H9 (cell line): ENCODE measurements at regions not wholly inside any gene's neighbourhood (a gene's known extent, or its start where the extent isn't known, plus 50 kb on each side); places are given as distances from the start of the nearest gene placed in this dataset.

Experiments used
- DNase-seq: peaks from one replicate; pipeline ENCODE4 v3.0.0-alpha.2; 2017
- H2AFZ ChIP-seq: one replicate; pipeline ENCODE4 v1.6.1; 2013; ENCODE audit warnings: mild to moderate bottlenecking, low read length, control low read depth, moderate library complexity
- H2AK5ac ChIP-seq: 2 replicates; pipeline ENCODE4 v1.6.1; 2013; ENCODE audit warnings: low read length, control low read depth, mixed read lengths; ENCODE audit not compliant: insufficient read length
- H2BK120ac ChIP-seq: one replicate; pipeline ENCODE4 v1.6.1; 2013; ENCODE audit warnings: low read depth, mild to moderate bottlenecking, low read length, control low read depth, inconsistent platforms; ENCODE audit not compliant: poor library complexity, severe bottlenecking
- H2BK12ac ChIP-seq: 2 replicates; pipeline ENCODE4 v1.6.1; 2013; ENCODE audit warnings: low read length, control low read depth, mixed read lengths, low read depth; ENCODE audit not compliant: insufficient read length
- H2BK15ac ChIP-seq: 2 replicates; pipeline ENCODE4 v1.6.1; 2013; ENCODE audit warnings: low read depth, low read length, control low read depth
- H2BK20ac ChIP-seq: one replicate; pipeline ENCODE4 v1.6.1; 2013; ENCODE audit warnings: low read depth, mild to moderate bottlenecking, low read length, control low read depth, inconsistent platforms; ENCODE audit not compliant: poor library complexity, severe bottlenecking
- H2BK5ac ChIP-seq: 2 replicates; pipeline ENCODE4 v1.6.1; 2013; ENCODE audit warnings: low read length, control low read depth, mixed read lengths; ENCODE audit not compliant: insufficient read length
- H3K14ac ChIP-seq: 2 replicates; pipeline ENCODE4 v1.6.1; 2013; ENCODE audit warnings: low read length, control low read depth; ENCODE audit not compliant: insufficient read depth
- H3K18ac ChIP-seq: 2 replicates; pipeline ENCODE4 v1.6.1; 2013; ENCODE audit warnings: low read depth, mild to moderate bottlenecking, mixed read lengths, low read length, control low read depth; ENCODE audit not compliant: insufficient read length
- H3K23ac ChIP-seq: 2 replicates; pipeline ENCODE4 v1.6.1; 2013; ENCODE audit warnings: low read length, control low read depth, mixed read lengths, low read depth; ENCODE audit not compliant: insufficient read length
- H3K23me2 ChIP-seq: 2 replicates; pipeline ENCODE4 v1.6.1; 2013; ENCODE audit warnings: low read depth, mild to moderate bottlenecking, mixed read lengths, low read length, control low read depth; ENCODE audit not compliant: insufficient read length, poor library complexity, severe bottlenecking
- H3K27ac ChIP-seq: 2 replicates; pipeline ENCODE4 v1.5.1; 2013; ENCODE audit warnings: low read length, control low read depth, mixed read lengths, low read depth; ENCODE audit not compliant: insufficient read length
- H3K27me3 ChIP-seq: 2 replicates; pipeline ENCODE4 v1.6.1; 2013; ENCODE audit warnings: low read length, control low read depth, inconsistent platforms; ENCODE audit not compliant: insufficient read depth
- H3K4ac ChIP-seq: 2 replicates; pipeline ENCODE4 v1.6.1; 2013; ENCODE audit warnings: low read depth, mild to moderate bottlenecking, control low read depth, inconsistent platforms, low read length, moderate library complexity
- H3K4me1 ChIP-seq: 2 replicates; pipeline ENCODE4 v1.6.1; 2013; ENCODE audit warnings: low read length, control low read depth, inconsistent platforms; ENCODE audit not compliant: insufficient read depth
- H3K4me2 ChIP-seq: 2 replicates; pipeline ENCODE4 v1.6.1; 2013; ENCODE audit warnings: low read length, control low read depth, mixed read lengths; ENCODE audit not compliant: insufficient read length, insufficient read depth
- H3K56ac ChIP-seq: 2 replicates; pipeline ENCODE4 v1.6.1; 2013; ENCODE audit warnings: low read depth, mild to moderate bottlenecking, mixed read lengths, low read length, control low read depth; ENCODE audit not compliant: insufficient read length
- H3K79me1 ChIP-seq: 2 replicates; pipeline ENCODE4 v1.6.1; 2013; ENCODE audit warnings: low read depth, mild to moderate bottlenecking, moderate library complexity, low read length, control low read depth, inconsistent platforms; ENCODE audit not compliant: insufficient read depth, poor library complexity, severe bottlenecking
- H3K79me2 ChIP-seq: 2 replicates; pipeline ENCODE4 v1.6.1; 2013; ENCODE audit warnings: low read length, control low read depth, inconsistent platforms; ENCODE audit not compliant: insufficient read depth
- H3K9ac ChIP-seq: 2 replicates; pipeline ENCODE4 v1.6.1; 2013; ENCODE audit warnings: low read length, control low read depth, mixed read lengths; ENCODE audit not compliant: insufficient read length; ENCODE audit errors: extremely low read depth
- H3K9me3 ChIP-seq: one replicate; pipeline ENCODE4 v1.6.1; 2013; ENCODE audit warnings: low read depth, low read length, inconsistent platforms; ENCODE audit not compliant: control insufficient read depth
- H3T11ph ChIP-seq: one replicate; pipeline ENCODE4 v1.6.1; 2013; ENCODE audit warnings: mild to moderate bottlenecking, low read length, control low read depth, inconsistent platforms
- H4K20me1 ChIP-seq: one replicate; pipeline ENCODE4 v1.6.1; 2013; ENCODE audit not compliant: control insufficient read depth, insufficient read length, insufficient read depth
- H4K5ac ChIP-seq: 2 replicates; pipeline ENCODE4 v1.6.1; 2013; ENCODE audit warnings: low read depth, mild to moderate bottlenecking, mixed read lengths, low read length, control low read depth; ENCODE audit not compliant: insufficient read length
- H4K8ac ChIP-seq: replicated peaks from 2 replicates; pipeline ENCODE4 v1.6.1; 2013; ENCODE audit warnings: low read length, control low read depth, mixed read lengths, low read depth; ENCODE audit not compliant: insufficient read length
- H4K91ac ChIP-seq: 2 replicates; pipeline ENCODE4 v1.6.1; 2013; ENCODE audit warnings: low read depth, mild to moderate bottlenecking, moderate library complexity, mixed read lengths, low read length, control low read depth; ENCODE audit not compliant: insufficient read length
- H3K27ac Mint-ChIP-seq, 3 experiments: 2 replicates in 2 of 3; 3 replicates in 1 of 3; pipeline ENCODE4 v1.8.0; 2020 to 2021; ENCODE audit warnings: mixed read lengths in 3 of 3, mild to moderate bottlenecking in 1 of 3, moderate library complexity in 1 of 3
- H3K27me3 Mint-ChIP-seq: 2 replicates; pipeline ENCODE4 v1.8.0; 2021; ENCODE audit warnings: low read depth, mild to moderate bottlenecking, moderate library complexity, mixed read lengths
- H3K36me3 Mint-ChIP-seq, 3 experiments: 2 replicates in 2 of 3; 3 replicates in 1 of 3; pipeline ENCODE4 v1.8.0; 2020 to 2021; ENCODE audit warnings: low read depth in 3 of 3, mixed read lengths in 3 of 3; ENCODE audit not compliant: insufficient read depth in 1 of 3
- H3K4me1 Mint-ChIP-seq, 2 experiments: 2 replicates each; pipeline ENCODE4 v1.8.0; 2020; ENCODE audit warnings: mixed read lengths in 2 of 2
- H3K4me3 Mint-ChIP-seq, 2 experiments: 2 replicates in 1 of 2; 3 replicates in 1 of 2; pipeline ENCODE4 v1.8.0; 2020 to 2021; ENCODE audit warnings: mild to moderate bottlenecking in 2 of 2, mixed read lengths in 2 of 2, moderate library complexity in 1 of 2
- H3K9me3 Mint-ChIP-seq, 2 experiments: 2 replicates in 1 of 2; 3 replicates in 1 of 2; pipeline ENCODE4 v1.8.0; 2020; ENCODE audit warnings: mild to moderate bottlenecking in 2 of 2, mixed read lengths in 2 of 2, moderate library complexity in 1 of 2
- WGBS: extraction: QIAGEN DNeasy Blood & Tissue Kit; methylation state at CpG from one replicate; pipeline ENCODE4 v1.1.7; 2013; ENCODE audit warnings: missing lambda C conversion rate, low lambda C conversion rate, mixed read lengths; ENCODE audit not compliant: insufficient read length; ENCODE audit errors: extremely low coverage; 5-methylcytosine and 5-hydroxymethylcytosine counted together
- TF ChIP-seq, protein P1 (sequence below): fragments of 200-600 bp; sonication (generic); conservative IDR thresholded peaks from 3 replicates; pipeline ENCODE4 v1.8.0; 2021; ENCODE audit warnings: antibody characterized with exemption, mild to moderate bottlenecking

DNA sequence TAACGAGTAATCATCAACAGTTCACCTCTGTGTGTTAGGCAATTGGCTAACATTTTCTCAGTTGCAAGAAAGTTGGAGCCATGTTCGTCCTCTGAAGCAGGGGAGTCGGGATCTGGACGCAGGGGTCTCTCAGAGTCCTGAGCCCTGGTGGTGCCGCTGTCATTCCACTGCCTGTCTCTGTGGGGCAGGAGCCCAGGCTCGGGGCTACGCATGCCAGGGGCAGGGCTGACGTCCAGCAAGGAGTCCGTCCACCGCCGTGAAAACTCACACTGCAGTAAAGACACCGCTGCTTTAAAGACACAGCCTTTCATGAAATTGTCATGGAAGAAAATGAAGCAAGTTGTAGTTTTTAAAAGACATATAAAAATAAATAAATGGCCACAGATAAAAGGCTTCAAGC lies 571.1 kb upstream of the SOX11 start:
- no peak overlapping the region for H3T11ph ChIP-seq
- H2BK12ac ChIP-seq, result no peak overlapping the region
- Mint-ChIP-seq H3K9me3 (no peaks in the 10 kb centered on the region), H3K4me1 (peaks cover 19 to 27% of the 10 kb centered on the region in 2 experiments), H3K4me3 (no peak overlapping the region), H3K27me3 (no peaks in the 10 kb centered on the region), H3K36me3 (no peaks in the 10 kb centered on the region), H3K27ac (no peak overlapping the region)
- no peak overlapping the region for H2AK5ac ChIP-seq
- H3K9me3 ChIP-seq, result no peaks in the 10 kb centered on the region
- H3K23me2 ChIP-seq, result no peaks in the 10 kb centered on the region
- no CpG with 5 or more reads among the region's 12 CpGs for WGBS
- H3K23ac ChIP-seq, result no peak overlapping the region
- TF ChIP-seq, protein P1, sequence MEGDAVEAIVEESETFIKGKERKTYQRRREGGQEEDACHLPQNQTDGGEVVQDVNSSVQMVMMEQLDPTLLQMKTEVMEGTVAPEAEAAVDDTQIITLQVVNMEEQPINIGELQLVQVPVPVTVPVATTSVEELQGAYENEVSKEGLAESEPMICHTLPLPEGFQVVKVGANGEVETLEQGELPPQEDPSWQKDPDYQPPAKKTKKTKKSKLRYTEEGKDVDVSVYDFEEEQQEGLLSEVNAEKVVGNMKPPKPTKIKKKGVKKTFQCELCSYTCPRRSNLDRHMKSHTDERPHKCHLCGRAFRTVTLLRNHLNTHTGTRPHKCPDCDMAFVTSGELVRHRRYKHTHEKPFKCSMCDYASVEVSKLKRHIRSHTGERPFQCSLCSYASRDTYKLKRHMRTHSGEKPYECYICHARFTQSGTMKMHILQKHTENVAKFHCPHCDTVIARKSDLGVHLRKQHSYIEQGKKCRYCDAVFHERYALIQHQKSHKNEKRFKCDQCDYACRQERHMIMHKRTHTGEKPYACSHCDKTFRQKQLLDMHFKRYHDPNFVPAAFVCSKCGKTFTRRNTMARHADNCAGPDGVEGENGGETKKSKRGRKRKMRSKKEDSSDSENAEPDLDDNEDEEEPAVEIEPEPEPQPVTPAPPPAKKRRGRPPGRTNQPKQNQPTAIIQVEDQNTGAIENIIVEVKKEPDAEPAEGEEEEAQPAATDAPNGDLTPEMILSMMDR, result no peak
- H4K91ac ChIP-seq, result no peak overlapping the region
- H3K79me1 ChIP-seq, result no peaks in the 10 kb centered on the region
- H3K27ac ChIP-seq, result no peak overlapping the region
- H2BK15ac ChIP-seq, result no peak overlapping the region
- no peak overlapping the region for H3K56ac ChIP-seq
- H3K14ac ChIP-seq, result no peak overlapping the region; the same call in 1 of the 2 replicates
- 0 out of 2 replicates have a peak, but pooled peaks cover 3% of the 10 kb centered on the region for H3K4me1 ChIP-seq
- H2BK20ac ChIP-seq, result no peak overlapping the region
- no peak overlapping the region for H3K9ac ChIP-seq
- no peak overlapping the region for H2AFZ ChIP-seq
- H2BK5ac ChIP-seq, result no peak overlapping the region
- H3K79me2 ChIP-seq, result no peaks in the 10 kb centered on the region
- H3K27me3 ChIP-seq, result no peaks in the 10 kb centered on the region
- no peak overlapping the region for H4K8ac ChIP-seq
- no peak for DNase-seq
- H3K18ac ChIP-seq, result no peak overlapping the region
- no peak overlapping the region for H3K4me2 ChIP-seq
- H4K20me1 ChIP-seq, result no peaks in the 10 kb centered on the region
- H4K5ac ChIP-seq, result no peak overlapping the region
- no peak overlapping the region for H2BK120ac ChIP-seq
- H3K4ac ChIP-seq, result no peak overlapping the region
